ENCODE measurements at regions not wholly inside any gene's neighbourhood (a gene's known extent, or its start where the extent isn't known, plus 50 kb on each side); places are given as distances from the start of the nearest gene placed in this dataset.

DNA sequence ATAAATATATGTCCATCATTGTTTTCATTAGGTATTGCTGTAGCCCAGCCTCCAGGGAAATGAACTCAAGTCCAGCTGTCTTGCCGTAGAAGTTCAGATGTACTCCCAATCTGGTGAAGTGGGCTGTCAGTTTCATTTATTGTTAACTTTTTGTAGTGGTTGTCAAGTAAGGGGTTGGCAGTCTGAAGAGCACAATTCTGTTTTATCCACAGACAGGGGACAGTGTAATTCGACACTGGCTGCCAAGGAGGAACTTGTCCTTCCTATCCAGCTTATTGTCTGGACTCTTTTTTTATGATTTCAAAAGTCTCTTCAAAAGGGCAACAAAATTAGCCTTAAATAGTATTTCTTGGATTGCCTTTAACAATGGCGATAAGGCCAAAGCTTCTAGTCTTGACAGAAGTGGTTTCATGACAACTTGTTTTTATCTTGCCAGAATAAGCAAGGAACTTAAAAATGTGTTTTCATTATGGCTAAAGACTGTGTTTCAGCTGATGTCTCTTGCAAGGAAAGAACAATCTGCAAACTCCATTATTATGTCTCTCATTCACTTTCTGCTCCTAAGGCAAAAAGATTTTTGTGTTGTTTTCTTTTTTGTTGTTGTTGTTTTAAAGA, 73.9 kb upstream of the TANC2 start:
- Histone ChIP-seq H3K9ac (ENCODE audit: low read length) (no peak overlapping the region), H3K27ac (ENCODE audit: low read length) (peak overlapping the region; percentile 16), H3K79me2 (replicated peaks; ENCODE audit: insufficient read depth, low read length) (no peaks in the 10 kb centered on the region)

DNA sequence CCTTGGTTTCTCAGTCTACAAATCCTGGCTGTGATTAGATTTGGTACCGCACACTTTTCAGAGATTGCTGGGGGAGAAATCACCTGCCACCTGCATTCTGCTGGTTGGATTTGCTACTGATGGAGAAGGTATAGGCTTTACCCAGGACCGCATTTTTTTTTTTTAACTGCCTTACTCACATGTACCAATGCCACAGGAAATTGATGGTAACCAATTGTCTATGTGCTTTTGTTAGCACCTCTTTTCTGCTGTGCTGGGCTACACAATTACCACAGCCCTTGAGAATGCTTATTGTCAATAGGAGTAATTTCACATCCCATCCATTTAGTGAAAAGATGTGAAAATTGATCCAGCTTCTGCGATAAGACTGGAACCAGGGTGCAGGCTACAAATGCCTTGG, 74.4 kb upstream of the TANC2 start:
- Histone ChIP-seq H3K4me2 (ENCODE audit: low read length) (no peak overlapping the region), H3K27me3 (ENCODE audit: insufficient read depth, low read depth, low read length) (no peaks in the 10 kb centered on the region), H3F3A (ENCODE audit: insufficient read depth, low read length, poor library complexity, severe bottlenecking) (no peaks in the 10 kb centered on the region), H3K79me2 (replicated peaks; ENCODE audit: insufficient read depth, low read length) (no peaks in the 10 kb centered on the region), H3K4me3 (ENCODE audit: low read length) (no peak overlapping the region), H3K9ac (ENCODE audit: low read length) (no peak overlapping the region), H4K20me1 (ENCODE audit: insufficient read depth) (no peaks in the 10 kb centered on the region), H2AFZ (ENCODE audit: low read depth, low read length) (no peak overlapping the region), H3K9me3 (ENCODE audit: low read length) (no peaks in the 10 kb centered on the region), H3K27ac (ENCODE audit: low read length) (peak overlapping the region; percentile 24), H3K9me2 (ENCODE audit: insufficient read depth, low read length) (no peaks in the 10 kb centered on the region), H3K36me3 (ENCODE audit: insufficient read depth, low read length) (no peaks in the 10 kb centered on the region)
- TF ChIP-seq, protein P1, sequence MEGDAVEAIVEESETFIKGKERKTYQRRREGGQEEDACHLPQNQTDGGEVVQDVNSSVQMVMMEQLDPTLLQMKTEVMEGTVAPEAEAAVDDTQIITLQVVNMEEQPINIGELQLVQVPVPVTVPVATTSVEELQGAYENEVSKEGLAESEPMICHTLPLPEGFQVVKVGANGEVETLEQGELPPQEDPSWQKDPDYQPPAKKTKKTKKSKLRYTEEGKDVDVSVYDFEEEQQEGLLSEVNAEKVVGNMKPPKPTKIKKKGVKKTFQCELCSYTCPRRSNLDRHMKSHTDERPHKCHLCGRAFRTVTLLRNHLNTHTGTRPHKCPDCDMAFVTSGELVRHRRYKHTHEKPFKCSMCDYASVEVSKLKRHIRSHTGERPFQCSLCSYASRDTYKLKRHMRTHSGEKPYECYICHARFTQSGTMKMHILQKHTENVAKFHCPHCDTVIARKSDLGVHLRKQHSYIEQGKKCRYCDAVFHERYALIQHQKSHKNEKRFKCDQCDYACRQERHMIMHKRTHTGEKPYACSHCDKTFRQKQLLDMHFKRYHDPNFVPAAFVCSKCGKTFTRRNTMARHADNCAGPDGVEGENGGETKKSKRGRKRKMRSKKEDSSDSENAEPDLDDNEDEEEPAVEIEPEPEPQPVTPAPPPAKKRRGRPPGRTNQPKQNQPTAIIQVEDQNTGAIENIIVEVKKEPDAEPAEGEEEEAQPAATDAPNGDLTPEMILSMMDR (IDR thresholded peaks at IDR 0.05; ENCODE audit: poor library complexity, severe bottlenecking), result peak; percentile 9
- TF ChIP-seq, protein P2, sequence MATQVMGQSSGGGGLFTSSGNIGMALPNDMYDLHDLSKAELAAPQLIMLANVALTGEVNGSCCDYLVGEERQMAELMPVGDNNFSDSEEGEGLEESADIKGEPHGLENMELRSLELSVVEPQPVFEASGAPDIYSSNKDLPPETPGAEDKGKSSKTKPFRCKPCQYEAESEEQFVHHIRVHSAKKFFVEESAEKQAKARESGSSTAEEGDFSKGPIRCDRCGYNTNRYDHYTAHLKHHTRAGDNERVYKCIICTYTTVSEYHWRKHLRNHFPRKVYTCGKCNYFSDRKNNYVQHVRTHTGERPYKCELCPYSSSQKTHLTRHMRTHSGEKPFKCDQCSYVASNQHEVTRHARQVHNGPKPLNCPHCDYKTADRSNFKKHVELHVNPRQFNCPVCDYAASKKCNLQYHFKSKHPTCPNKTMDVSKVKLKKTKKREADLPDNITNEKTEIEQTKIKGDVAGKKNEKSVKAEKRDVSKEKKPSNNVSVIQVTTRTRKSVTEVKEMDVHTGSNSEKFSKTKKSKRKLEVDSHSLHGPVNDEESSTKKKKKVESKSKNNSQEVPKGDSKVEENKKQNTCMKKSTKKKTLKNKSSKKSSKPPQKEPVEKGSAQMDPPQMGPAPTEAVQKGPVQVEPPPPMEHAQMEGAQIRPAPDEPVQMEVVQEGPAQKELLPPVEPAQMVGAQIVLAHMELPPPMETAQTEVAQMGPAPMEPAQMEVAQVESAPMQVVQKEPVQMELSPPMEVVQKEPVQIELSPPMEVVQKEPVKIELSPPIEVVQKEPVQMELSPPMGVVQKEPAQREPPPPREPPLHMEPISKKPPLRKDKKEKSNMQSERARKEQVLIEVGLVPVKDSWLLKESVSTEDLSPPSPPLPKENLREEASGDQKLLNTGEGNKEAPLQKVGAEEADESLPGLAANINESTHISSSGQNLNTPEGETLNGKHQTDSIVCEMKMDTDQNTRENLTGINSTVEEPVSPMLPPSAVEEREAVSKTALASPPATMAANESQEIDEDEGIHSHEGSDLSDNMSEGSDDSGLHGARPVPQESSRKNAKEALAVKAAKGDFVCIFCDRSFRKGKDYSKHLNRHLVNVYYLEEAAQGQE (IDR thresholded peaks at IDR 0.05; ENCODE audit: borderline replicate concordance), result no peak
- no peak for TF ChIP-seq MXI1 (conservative IDR thresholded peaks at IDR 0.05; ENCODE audit: poor library complexity, severe bottlenecking)
- TF ChIP-seq TAF1 (IDR thresholded peaks at IDR 0.05; ENCODE audit: low read depth), result no peak

More for the DNA sequence above, 73.9 kb upstream of the TANC2 start:
- H3K9me2 ChIP-seq (ENCODE audit: insufficient read depth, low read length), result no peaks in the 10 kb centered on the region
- H3F3A ChIP-seq (ENCODE audit: insufficient read depth, low read length, poor library complexity, severe bottlenecking), result no peaks in the 10 kb centered on the region
- no peaks in the 10 kb centered on the region for H3K36me3 ChIP-seq (ENCODE audit: insufficient read depth, low read length)
- H3K9me3 ChIP-seq (ENCODE audit: low read length), result no peaks in the 10 kb centered on the region
- TF ChIP-seq EP300 (conservative IDR thresholded peaks at IDR 0.05; ENCODE audit: poor library complexity, severe bottlenecking), result no peak
- TF ChIP-seq SMC3 (conservative IDR thresholded peaks at IDR 0.05; ENCODE audit: poor library complexity), result no peak
- TF ChIP-seq, protein P2 (IDR thresholded peaks at IDR 0.05; ENCODE audit: borderline replicate concordance), result no peak
- TF ChIP-seq, protein P1 (IDR thresholded peaks at IDR 0.05; ENCODE audit: poor library complexity, severe bottlenecking), result no peak
- TF ChIP-seq MXI1 (conservative IDR thresholded peaks at IDR 0.05; ENCODE audit: poor library complexity, severe bottlenecking), result no peak
- TF ChIP-seq EZH2 (IDR thresholded peaks at IDR 0.05; ENCODE audit: borderline replicate concordance, insufficient read depth, low read length, poor library complexity, severe bottlenecking), result no peak
- no peak for TF ChIP-seq TAF1 (IDR thresholded peaks at IDR 0.05; ENCODE audit: low read depth)
- TF ChIP-seq RAD21 (conservative IDR thresholded peaks at IDR 0.05), result no peak
- no peak for TF ChIP-seq POLR2AphosphoS5 (IDR thresholded peaks at IDR 0.05)
- no peaks in the 10 kb centered on the region for H4K20me1 ChIP-seq (ENCODE audit: insufficient read depth)
- no peak overlapping the region for H3K4me2 ChIP-seq (ENCODE audit: low read length)
- no peak overlapping the region for H2AFZ ChIP-seq (ENCODE audit: low read depth, low read length)
- H3K27me3 ChIP-seq (ENCODE audit: insufficient read depth, low read depth, low read length), result no peaks in the 10 kb centered on the region
- no peak overlapping the region for H3K4me3 ChIP-seq (ENCODE audit: low read length)

All from neural cell (in vitro differentiated cells).